Medulla oblongata (tissue), 1 donor: ENCODE measurements at regions not wholly inside any gene's neighbourhood (a gene's known extent, or its start where the extent isn't known, plus 50 kb on each side); places are given as distances from the start of the nearest gene placed in this dataset.

Experiments
- DNase-seq: peaks from one replicate; pipeline ENCODE4 v3.0.0-alpha.2; 2015; ENCODE audit errors: extremely low spot score

DNA sequence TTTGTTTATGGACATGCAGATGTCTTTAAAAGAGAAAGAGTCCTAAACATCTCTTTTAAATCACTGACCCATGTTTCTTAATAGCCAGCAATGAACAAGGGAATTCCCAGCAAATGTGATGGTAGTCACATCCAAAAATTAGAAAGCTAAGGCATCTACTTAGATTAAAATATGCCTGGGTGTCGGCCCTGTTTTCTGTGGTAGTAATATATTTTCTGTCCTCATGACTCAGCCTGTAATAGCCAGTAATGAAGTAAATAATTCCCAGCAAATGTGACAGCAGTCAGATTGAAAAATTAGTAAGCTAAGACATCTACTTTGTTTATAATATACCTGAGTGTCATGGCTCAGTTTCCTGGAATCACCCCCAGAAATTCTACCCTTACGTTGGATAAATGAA is 60.6 kb upstream of the MYRIP start:
- no peak for DNase-seq

DNA sequence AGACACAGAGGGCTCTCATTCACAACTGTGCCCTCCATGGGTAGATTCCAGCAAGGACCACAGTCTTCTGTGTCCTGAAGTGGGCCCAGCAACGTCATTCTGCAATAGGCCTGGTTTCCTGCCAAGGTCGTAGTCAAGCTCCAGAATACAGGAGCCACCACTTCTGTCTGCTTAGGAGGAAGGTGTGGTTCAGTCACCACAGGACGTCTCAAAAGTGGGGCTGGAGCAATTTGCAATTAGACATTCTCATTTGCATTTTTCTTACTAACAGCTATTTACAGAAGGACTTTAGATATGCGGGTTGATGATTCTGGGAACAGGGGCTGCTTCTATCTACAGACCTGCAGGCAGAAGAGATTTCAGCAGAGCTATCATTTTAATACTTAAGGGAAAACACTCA is 58.7 kb upstream of the MYRIP start:
- no peak for DNase-seq

DNA sequence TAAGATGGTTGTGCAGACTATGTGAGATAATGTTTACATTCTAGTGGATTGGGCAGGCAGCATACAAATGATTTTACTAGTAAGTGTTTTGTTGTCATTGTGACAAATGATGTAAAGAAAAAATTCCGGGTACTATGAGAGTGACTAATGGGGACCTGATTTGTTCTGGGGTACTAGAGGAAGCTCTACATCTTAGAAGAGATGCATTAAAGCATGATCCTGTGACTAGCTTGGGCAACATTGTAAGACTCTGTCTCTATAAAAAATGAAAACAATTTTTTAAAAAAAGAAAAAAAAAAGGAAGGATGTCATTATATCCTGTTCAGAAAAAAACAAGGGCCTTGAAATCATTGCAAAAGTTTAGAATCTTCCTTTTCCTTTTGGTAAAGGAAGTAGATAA is 58.1 kb upstream of the MYRIP start:
- DNase-seq = no peak

DNA sequence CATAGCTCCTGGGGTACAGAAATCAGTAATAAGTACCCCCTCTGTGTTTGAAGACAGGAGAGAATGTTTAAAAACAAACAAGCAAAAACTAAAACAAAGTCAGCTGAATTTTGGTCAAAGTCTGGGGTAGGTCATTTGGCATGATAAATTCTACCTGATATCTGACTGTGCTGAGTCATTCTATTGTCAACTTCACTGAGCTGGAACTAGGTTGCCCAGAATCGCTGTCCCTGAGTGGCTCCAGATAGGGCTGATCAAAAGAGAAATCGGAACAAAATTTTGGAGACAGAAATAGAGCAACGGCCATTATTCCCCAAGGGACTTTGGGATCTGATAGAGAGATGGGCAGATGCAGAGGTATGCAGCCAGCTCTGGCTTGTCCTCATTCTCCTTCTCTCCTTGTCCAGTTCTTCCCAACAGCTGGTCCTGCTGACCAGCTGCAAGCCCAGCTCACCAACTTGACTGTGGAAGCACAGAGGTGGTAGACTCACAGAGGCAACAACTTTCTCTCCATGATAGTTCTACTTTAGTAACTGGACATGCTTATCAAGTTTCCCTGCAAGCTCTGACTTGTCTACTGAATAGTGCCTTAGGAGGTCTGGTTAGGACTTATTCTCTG is 57.3 kb upstream of the MYRIP start:
- no peak for DNase-seq

DNA sequence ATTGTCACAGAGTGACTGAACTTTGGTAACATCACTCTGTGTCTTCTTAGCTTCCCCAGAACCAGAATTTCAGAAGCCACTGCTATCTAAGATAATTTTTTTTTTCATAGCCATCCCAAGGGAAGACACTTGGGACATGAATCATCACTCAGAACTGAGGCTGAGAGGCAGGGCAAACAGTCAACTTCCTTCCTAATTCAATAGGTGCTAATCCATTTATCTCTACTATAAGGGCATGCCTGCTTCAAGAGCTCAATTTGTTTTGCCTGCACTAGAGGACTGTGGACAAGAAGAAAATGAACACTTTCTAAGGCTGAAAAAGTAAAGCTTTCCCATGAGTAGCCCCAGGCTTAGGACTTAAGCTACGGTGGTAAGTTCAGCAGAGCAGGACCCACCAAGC is 56.7 kb upstream of the MYRIP start:
- no peak for DNase-seq

DNA sequence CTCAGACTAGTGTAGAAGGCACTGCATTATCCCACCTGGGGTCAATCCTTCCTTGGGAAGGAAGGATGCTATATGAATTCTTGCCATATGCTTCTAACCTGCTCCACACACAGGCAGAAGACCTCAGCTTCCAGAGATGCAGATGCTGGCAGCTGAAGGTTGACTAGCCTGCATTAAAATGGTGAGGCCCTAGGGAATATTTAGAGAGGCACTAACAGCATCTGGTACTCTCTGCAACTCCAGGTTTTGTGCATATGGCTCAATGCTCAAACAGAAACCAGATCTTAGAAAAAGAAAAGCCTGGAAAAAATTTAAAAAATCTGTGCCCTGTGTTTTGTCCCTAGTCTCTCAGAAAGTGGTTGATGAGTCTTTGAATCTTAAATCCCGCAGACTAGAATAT is 56.0 kb upstream of the MYRIP start:
- no peak for DNase-seq

DNA sequence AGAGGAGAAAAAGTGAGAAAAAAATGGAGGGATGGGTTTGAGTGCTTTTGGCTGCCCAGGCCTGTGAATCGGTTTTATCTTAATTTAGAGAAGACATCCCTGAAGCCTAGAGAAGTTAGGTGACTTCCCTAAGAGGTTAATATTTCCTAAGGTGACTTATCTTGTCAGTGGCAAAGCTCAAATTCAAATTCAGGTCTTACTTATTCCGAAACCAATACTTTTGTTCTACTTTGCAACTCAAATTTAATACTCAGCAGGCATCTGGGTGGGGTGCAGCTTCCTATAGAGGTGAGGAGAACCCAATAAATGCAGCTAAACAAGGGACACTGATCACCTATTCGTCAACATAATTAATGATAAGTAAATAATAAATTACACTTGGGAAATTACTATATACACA is 54.9 kb upstream of the MYRIP start:
- DNase-seq = no peak

DNA sequence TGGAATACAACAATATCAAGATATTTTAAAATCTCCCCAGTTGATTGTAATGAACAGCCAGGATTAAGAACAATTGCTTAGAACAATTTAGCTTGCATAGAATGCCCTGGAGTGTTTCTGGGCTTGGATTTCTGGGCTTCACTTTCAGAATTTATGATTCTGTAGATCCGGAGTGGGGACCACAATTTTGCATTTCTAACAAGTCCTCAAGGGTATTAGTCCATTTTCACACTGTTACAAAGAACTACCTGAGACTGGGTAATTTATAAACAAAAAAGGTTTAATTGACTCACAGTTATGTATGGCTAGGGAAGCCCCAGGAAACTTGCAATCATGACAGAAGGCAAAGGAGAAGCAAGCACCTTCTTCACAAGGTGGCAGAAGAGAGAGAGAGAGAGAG is 54.3 kb upstream of the MYRIP start:
- DNase-seq = no peak

DNA sequence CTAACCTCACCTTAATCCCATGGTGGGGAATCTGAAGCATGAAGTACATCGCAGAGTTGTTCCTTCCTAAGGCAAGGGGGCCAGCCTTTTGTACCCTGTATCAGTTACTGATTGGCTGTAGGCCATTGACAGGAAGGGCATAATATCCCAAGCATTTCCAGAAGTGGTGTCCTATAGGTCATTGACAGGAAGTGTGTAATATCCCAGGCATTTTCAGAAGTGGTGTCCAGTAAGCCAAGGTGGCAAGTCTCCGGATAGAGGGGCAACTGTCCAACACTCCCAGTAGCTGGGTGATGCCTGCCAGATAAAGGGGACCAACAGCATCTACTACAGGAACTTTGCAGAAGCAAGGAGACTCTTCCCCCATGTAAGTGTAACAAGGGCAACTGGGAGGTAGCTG is 52.1 kb upstream of the MYRIP start:
- no peak for DNase-seq
